ENCODE measurements at regions not wholly inside any gene's neighbourhood (a gene's known extent, or its start where the extent isn't known, plus 50 kb on each side); places are given as distances from the start of the nearest gene placed in this dataset.
A peak's percentile ranks its signal among the peaks of the same experiment; 100 is the strongest.

DNA sequence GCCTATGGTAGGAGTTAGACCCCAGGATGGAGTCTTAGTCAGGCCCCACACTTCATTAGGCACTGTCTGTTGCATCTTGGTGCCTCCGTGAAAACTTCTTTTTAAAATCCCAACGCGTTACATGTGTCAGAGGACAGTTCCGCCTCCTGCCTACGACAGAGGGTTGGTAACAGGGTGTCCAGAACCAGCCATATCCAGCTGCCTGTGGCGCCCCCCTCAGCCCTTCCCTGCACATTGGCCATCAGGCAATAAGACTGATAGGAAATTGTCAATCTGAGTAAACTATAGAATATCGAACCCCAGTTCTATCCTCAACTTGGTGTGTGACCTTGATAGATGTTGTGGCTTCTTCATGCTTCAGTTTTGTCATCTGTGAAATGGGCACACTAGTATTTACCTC is 108.6 kb upstream of the CSF3R start (continued):
- no peak for TF ChIP-seq SRF (IDR thresholded peaks at IDR 0.05; ENCODE audit: low read depth, low read length)
- TF ChIP-seq TCF12 (IDR thresholded peaks at IDR 0.05; ENCODE audit: low read depth, low read length): no peak
- TF ChIP-seq ATF2 (IDR thresholded peaks at IDR 0.05; ENCODE audit: low read length): no peak
- TF ChIP-seq RAD21 (IDR thresholded peaks at IDR 0.05 in 1 of 2, conservative IDR thresholded peaks at IDR 0.05 in 1 of 2; ENCODE audit: low read depth in 2 of 2, low read length in 2 of 2): peak; percentile 50 to 72
- no peak for TF ChIP-seq POU5F1 (IDR thresholded peaks at IDR 0.05; ENCODE audit: low read depth, low read length)
- peak; percentile 60 to 64 (median 62) for TF ChIP-seq CTCF (IDR thresholded peaks at IDR 0.05; ENCODE audit: control extremely low read depth in 1 of 3, insufficient read depth in 1 of 3, low read depth in 1 of 3, low read length in 3 of 3)

All from H1 (cell line).